Muscle of back (tissue), 3 donors: ENCODE measurements at regions not wholly inside any gene's neighbourhood (a gene's known extent, or its start where the extent isn't known, plus 50 kb on each side); places are given as distances from the start of the nearest gene placed in this dataset.
"Not testable (repeated sequence)": the region's sequence is repeated elsewhere in the genome, so short reads cannot be mapped to it uniquely, and the experiment has no call there.

Experiments
- DNase-seq, 3 donors: peaks; one replicate each; pipeline versions ENCODE4 v3.0.0 to v3.0.0-alpha.2; 2013

- no peak for DNase-seq
These were observed 92.3 kb upstream of the ZNF438 start for GRCh38 chr10:31123946-31124345.

DNA sequence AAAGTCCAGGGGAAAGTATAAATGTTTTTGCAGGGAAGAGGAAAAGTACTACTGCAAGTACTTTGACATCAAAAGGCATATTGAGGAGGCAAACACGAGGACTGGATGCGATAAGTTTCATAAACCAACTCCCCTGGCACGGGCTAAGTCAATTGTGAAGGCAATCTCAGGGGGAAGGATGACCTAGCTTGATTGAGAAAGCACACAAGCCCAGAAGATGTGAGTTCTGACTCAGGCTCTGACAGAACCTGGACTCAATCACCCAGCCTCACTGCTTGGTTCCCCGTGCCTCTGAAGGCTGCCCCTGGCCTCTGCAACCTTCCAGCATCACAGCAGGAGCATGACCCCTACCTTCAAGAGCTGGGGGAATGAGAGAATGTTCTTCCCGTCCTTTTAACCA is 93.2 kb upstream of the ZNF438 start:
- no peak for DNase-seq

GRCh38 chr10:31125789-31126188 is 94.1 kb upstream of the ZNF438 start:
- no peak for DNase-seq

GRCh38 chr10:31126593-31126992 is 94.9 kb upstream of the ZNF438 start:
- DNase-seq, result no peak

DNA sequence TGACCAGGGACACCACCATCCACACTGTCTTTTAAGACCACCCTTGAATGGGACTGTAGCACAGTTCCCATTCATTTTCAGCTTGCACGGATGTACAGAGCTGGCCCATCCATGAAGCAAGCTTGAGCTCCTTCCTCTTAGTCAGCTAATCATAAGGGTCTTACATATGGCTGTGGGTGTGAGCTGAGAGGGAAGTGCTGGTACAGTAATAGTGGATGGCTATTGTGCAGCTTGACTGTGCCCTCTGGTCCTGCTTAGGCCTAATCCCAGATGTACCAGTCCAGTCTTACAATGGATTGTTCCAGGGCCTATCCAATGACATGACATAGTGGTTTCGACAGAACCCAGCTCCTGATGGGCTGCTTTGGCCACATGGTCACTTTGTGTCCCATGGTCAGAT is 96.9 kb upstream of the ZNF438 start:
- DNase-seq, result no peak

GRCh38 chr10:31129271-31129670 is 97.6 kb upstream of the ZNF438 start:
- DNase-seq, result peak; percentile 72 to 89 (median 86)

- DNase-seq, result peak in 2 of 3 donors; percentile 74 to 80
These were observed 98.3 kb upstream of the ZNF438 start for GRCh38 chr10:31129880-31130405.

DNA sequence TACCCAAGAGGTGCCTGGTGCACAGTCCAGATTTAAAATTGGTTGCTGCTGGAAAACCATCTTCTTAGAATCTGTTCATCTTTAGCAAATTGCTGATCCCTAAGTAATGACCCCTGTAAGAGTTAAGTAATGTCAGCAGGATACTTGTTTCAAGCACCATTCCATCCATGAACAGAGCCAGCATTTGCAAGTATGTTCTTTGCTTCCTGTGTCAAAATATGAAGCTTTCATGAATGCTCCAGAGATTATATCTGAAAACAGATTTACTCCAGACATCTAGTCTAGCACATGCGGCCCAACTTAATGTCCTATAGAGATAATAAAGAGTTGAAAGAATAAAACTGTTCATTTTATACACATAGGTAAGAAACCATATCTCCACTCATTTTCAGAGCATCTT is 98.7 kb upstream of the ZNF438 start:
- DNase-seq, result no peak

DNA sequence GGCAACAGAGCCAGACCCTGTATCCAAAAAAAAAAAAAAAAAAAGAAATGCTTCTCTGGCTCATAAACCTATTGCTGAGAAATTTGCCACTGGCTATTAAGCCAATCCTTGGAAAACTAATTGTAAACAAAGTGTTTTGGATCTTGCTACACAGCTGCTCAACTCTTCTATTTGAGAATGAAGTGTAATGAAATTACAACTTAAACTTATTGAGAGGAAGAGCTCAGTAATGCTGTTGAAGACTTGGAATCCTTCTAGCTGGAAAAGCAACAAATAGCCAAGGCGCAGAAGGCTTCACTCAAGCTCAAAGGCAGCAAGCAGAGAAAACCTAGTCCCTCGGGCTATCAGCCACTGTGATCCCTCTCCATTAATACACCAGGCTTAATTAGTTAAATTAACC is 99.6 kb upstream of the ZNF438 start:
- peak in 1 of 3 donors; percentile 43 for DNase-seq

- DNase-seq, result no peak
These were observed 101.1 kb upstream of the ZNF438 start for GRCh38 chr10:31132681-31133244.

GRCh38 chr10:31133251-31133791 is 101.7 kb upstream of the ZNF438 start:
- DNase-seq, result no peak

DNA sequence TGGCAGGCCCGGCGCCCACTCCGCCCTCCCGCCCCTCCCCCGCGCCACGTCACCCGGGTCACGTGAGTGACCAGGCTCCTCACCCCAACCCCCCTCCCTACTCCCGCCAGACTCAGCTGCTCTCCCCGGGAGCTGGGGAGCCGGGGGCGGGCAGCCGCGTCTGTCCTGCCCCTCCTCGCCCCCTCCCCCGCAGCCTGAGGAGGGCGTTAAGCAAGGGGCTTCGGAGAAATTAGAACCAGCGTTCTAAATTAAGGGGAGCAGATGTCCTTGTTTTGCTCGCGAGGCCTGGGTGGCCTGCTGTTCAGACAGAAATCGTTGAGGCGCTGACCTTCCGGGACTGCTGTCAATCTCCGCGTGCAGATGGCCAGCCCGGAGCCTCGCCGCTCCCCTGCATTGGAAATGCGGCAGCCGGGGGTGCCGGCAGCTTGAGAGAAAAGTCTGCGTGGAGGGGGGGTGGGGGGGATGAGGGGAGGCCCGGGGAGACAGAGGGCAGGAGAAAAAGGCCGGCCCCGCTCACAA is 102.2 kb upstream of the ZNF438 start:
- peak; percentile 86 to 96 (median 93) for DNase-seq

- DNase-seq, result peak in 2 of 3 donors; percentile 43 to 76
These were observed 102.8 kb upstream of the ZNF438 start for GRCh38 chr10:31134311-31134952.

DNA sequence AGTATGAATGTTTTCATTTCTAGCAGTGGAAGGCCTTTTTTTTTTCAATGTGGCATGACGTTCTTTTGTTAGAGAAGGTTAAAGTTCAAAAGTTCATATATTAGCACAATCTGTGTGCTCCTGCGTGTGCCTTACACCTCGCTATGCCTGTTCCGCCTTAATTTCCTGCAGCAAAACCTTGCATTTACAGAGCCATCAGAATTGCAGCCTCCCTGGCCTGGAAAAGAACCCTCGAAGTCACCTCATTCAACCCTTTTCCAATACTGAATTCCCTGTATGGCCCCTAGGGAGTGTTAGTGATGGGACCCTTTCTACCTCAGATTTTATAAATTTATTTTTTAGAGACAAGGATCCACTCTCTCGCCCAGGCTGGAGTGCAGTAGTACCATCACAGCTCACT is 103.5 kb upstream of the ZNF438 start:
- peak in 1 of 3 donors; percentile 12 for DNase-seq

DNA sequence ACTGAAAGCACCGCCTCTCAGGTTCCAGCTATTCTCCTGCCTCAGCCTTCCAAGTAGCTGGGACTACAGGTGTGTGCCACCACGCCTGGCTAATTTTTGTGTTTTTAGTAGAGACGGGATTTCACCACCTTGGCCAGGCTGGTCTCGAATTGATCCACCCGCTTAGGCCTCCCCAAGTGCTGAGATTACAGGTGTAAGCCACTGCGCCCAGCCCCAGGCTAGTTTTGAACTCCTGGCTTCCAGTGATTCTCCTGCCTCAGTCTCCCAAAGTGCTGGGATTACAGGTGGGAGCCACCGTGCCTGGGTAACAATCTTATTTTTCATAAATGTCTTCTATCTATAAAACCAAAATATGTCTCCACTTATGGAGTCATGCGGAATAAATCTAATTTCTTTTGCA is 104.1 kb upstream of the ZNF438 start:
- DNase-seq, result not testable (repeated sequence)

- DNase-seq, result peak in 1 of 3 donors; percentile 14
These were observed 104.7 kb upstream of the ZNF438 start for GRCh38 chr10:31136386-31136785.

GRCh38 chr10:31136930-31137885 is 105.5 kb upstream of the ZNF438 start:
- DNase-seq, result peak in 2 of 3 donors; percentile 61 to 80

- DNase-seq, result no peak
These were observed 106.4 kb upstream of the ZNF438 start for GRCh38 chr10:31138026-31138553.

- DNase-seq, result no peak
These were observed 107.8 kb upstream of the ZNF438 start for GRCh38 chr10:31139497-31139896.

GRCh38 chr10:31140716-31141115 is 109.1 kb upstream of the ZNF438 start:
- no peak for DNase-seq

DNA sequence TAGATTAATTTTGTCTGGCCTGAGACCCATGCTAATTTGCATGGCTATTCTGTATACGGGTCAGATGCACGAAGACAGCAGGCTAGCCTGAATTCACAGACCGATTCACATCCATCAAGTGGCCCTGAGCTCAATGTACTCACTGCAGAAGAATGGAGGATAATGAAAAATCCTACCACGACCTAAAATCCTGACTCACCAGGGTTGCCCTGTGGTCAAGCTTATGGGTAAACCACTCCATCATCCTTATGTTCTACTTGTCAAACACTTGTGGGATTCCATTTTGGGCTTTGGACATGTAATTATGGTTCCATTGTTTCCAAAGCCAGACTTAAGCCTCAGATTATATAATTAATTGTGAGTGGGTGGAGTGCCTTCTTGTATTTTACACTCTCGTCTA is 110.4 kb upstream of the ZNF438 start:
- no peak for DNase-seq
